ENCODE measurements at regions not wholly inside any gene's neighbourhood (a gene's known extent, or its start where the extent isn't known, plus 50 kb on each side); places are given as distances from the start of the nearest gene placed in this dataset.

GRCh38 chr20:40932436-40932835, 96.2 kb upstream of the TOP1 start:
- 64% methylated on average over 1 of the region's 1 CpG for WGBS
- Histone ChIP-seq H3K4me3 (ENCODE audit: low read depth in 1 of 3, low read length in 3 of 3) (no peak overlapping the region), H3K27me3 (ENCODE audit: control insufficient read depth in 4 of 4, insufficient read depth in 4 of 4, low read length in 3 of 4) (no peaks in the 10 kb centered on the region), H3K9ac (ENCODE audit: low read depth in 1 of 2, low read length in 2 of 2) (no peak overlapping the region), H3K27ac (ENCODE audit: low read depth in 1 of 2, low read length in 2 of 2) (no peak overlapping the region), H3K9me3 (ENCODE audit: control insufficient read depth in 4 of 4, low read length in 3 of 4) (no peaks in the 10 kb centered on the region), H3K4me1 (ENCODE audit: control insufficient read depth in 4 of 4, insufficient read depth in 4 of 4, low read length in 3 of 4) (no peaks in the 10 kb centered on the region), H3K36me3 (ENCODE audit: control insufficient read depth in 4 of 4, insufficient read depth in 3 of 4, low read depth in 1 of 4, low read length in 3 of 4) (no peaks in the 10 kb centered on the region)
- TF ChIP-seq RXRA (IDR thresholded peaks at IDR 0.05) = no peak
- no peak for TF ChIP-seq JUND (IDR thresholded peaks at IDR 0.05)
- no peak for TF ChIP-seq RAD21 (IDR thresholded peaks at IDR 0.05)
- no peak for TF ChIP-seq FOXA2 (IDR thresholded peaks at IDR 0.05)
- no peak for TF ChIP-seq HNF4G (IDR thresholded peaks at IDR 0.05)
- TF ChIP-seq, protein P1, sequence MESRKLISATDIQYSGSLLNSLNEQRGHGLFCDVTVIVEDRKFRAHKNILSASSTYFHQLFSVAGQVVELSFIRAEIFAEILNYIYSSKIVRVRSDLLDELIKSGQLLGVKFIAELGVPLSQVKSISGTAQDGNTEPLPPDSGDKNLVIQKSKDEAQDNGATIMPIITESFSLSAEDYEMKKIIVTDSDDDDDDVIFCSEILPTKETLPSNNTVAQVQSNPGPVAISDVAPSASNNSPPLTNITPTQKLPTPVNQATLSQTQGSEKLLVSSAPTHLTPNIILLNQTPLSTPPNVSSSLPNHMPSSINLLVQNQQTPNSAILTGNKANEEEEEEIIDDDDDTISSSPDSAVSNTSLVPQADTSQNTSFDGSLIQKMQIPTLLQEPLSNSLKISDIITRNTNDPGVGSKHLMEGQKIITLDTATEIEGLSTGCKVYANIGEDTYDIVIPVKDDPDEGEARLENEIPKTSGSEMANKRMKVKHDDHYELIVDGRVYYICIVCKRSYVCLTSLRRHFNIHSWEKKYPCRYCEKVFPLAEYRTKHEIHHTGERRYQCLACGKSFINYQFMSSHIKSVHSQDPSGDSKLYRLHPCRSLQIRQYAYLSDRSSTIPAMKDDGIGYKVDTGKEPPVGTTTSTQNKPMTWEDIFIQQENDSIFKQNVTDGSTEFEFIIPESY (IDR thresholded peaks at IDR 0.05) = no peak
- no peak for TF ChIP-seq HNF4A (conservative IDR thresholded peaks at IDR 0.05)
- TF ChIP-seq FOXA1 (IDR thresholded peaks at IDR 0.05) = no peak
- TF ChIP-seq SP1 (IDR thresholded peaks at IDR 0.05) = no peak
- TF ChIP-seq GABPA (IDR thresholded peaks at IDR 0.05 in 1 of 2, conservative IDR thresholded peaks at IDR 0.05 in 1 of 2) = no peak
- no peak for TF ChIP-seq EGR1 (IDR thresholded peaks at IDR 0.05; ENCODE audit: low read depth in 2 of 2)
- TF ChIP-seq, protein P2, sequence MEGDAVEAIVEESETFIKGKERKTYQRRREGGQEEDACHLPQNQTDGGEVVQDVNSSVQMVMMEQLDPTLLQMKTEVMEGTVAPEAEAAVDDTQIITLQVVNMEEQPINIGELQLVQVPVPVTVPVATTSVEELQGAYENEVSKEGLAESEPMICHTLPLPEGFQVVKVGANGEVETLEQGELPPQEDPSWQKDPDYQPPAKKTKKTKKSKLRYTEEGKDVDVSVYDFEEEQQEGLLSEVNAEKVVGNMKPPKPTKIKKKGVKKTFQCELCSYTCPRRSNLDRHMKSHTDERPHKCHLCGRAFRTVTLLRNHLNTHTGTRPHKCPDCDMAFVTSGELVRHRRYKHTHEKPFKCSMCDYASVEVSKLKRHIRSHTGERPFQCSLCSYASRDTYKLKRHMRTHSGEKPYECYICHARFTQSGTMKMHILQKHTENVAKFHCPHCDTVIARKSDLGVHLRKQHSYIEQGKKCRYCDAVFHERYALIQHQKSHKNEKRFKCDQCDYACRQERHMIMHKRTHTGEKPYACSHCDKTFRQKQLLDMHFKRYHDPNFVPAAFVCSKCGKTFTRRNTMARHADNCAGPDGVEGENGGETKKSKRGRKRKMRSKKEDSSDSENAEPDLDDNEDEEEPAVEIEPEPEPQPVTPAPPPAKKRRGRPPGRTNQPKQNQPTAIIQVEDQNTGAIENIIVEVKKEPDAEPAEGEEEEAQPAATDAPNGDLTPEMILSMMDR (IDR thresholded peaks at IDR 0.05; ENCODE audit: low read depth, low read length, missing input control) = no peak
- DNase-seq (ENCODE audit: low spot score) = no peak

DNA sequence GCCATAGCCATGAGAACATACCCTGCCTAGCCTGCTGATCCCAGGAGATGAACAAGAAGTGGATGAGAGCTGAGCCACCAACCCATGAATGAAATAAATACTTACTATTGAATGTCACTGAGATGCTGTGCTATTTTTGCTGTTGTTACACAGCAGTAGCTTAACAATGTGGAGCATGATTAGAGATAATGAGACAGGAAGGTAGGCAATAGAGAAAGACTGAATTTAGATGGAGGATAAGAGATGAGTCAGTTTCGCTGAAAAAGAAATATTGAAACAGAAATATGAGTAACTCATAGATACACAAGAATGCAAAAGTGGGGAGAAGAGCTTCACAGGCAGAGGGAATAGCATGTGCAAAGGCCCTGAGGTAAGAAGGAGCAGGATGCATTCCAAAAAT, 94.9 kb upstream of the TOP1 start:
- no peaks in the 10 kb centered on the region for H3K36me3 ChIP-seq (ENCODE audit: control insufficient read depth in 4 of 4, insufficient read depth in 3 of 4, low read depth in 1 of 4, low read length in 3 of 4)
- H3K9ac ChIP-seq (ENCODE audit: low read depth in 1 of 2, low read length in 2 of 2) = no peak overlapping the region
- H3K9me3 ChIP-seq (ENCODE audit: control insufficient read depth in 4 of 4, low read length in 3 of 4) = no peaks in the 10 kb centered on the region
- H3K4me1 ChIP-seq (ENCODE audit: control insufficient read depth in 4 of 4, insufficient read depth in 4 of 4, low read length in 3 of 4) = no peaks in the 10 kb centered on the region
- no peak overlapping the region for H3K27ac ChIP-seq (ENCODE audit: low read depth in 1 of 2, low read length in 2 of 2)
- 94% methylated on average over 1 of the region's 1 CpG for WGBS
- no peaks in the 10 kb centered on the region for H3K27me3 ChIP-seq (ENCODE audit: control insufficient read depth in 4 of 4, insufficient read depth in 4 of 4, low read length in 3 of 4)
- TF ChIP-seq FOXA2 (IDR thresholded peaks at IDR 0.05) (no peak), FOXA1 (IDR thresholded peaks at IDR 0.05) (no peak), EGR1 (IDR thresholded peaks at IDR 0.05; ENCODE audit: low read depth in 2 of 2) (no peak), REST (IDR thresholded peaks at IDR 0.05) (no peak), GABPA (IDR thresholded peaks at IDR 0.05 in 1 of 2, conservative IDR thresholded peaks at IDR 0.05 in 1 of 2) (no peak), SP1 (IDR thresholded peaks at IDR 0.05) (no peak), YY1 (IDR thresholded peaks at IDR 0.05) (no peak), HNF4G (IDR thresholded peaks at IDR 0.05) (no peak), HNF4A (conservative IDR thresholded peaks at IDR 0.05) (no peak), NR2F2 (IDR thresholded peaks at IDR 0.05) (no peak), JUND (IDR thresholded peaks at IDR 0.05) (no peak), MAX (IDR thresholded peaks at IDR 0.05) (no peak), TAF1 (conservative IDR thresholded peaks at IDR 0.05) (no peak), RXRA (IDR thresholded peaks at IDR 0.05) (no peak)
- TF ChIP-seq, protein P2 (IDR thresholded peaks at IDR 0.05; ENCODE audit: low read depth, low read length, missing input control) = no peak
- TF ChIP-seq, protein P1 (IDR thresholded peaks at IDR 0.05) = no peak
- DNase-seq (ENCODE audit: low spot score) = no peak
- H3K4me3 ChIP-seq (ENCODE audit: low read depth in 1 of 3, low read length in 3 of 3) = no peak overlapping the region
